NT2/D1 (cell line): ENCODE measurements at regions not wholly inside any gene's neighbourhood (a gene's known extent, or its start where the extent isn't known, plus 50 kb on each side); places are given as distances from the start of the nearest gene placed in this dataset.

Experiments
- SUZ12 ChIP-seq: IDR thresholded peaks from 2 replicates; pipeline ENCODE4 v1.6.1; 2011; ENCODE audit not compliant: insufficient read length, insufficient read depth; ENCODE audit errors: extremely low read depth
- ZNF274 ChIP-seq: IDR thresholded peaks from 2 replicates; pipeline ENCODE4 v1.6.1; 2011; ENCODE audit warnings: mild to moderate bottlenecking, low read depth, low read length

GRCh38 chr10:69745698-69746097, 56.0 kb upstream of the COL13A1 start:
- TF ChIP-seq SUZ12 (no peak), ZNF274 (no peak)
